Coronary artery (tissue), 2 donors: ENCODE measurements at regions not wholly inside any gene's neighbourhood (a gene's known extent, or its start where the extent isn't known, plus 50 kb on each side); places are given as distances from the start of the nearest gene placed in this dataset.

Source experiments
- DNase-seq: peaks from one replicate; pipeline ENCODE4 v3.0.0-alpha.2; 2017; ENCODE audit warnings: low spot score
- H3K27ac ChIP-seq, 2 donors: fragments of 200-600 bp; sonication (generic); one replicate each; pipeline ENCODE4 v1.5.1; 2016 to 2019
- H3K4me3 ChIP-seq: fragments of 200-600 bp; sonication (generic); 2 replicates; pipeline ENCODE4 v1.5.1; 2016; ENCODE audit warnings: mild to moderate bottlenecking, moderate library complexity
- CTCF ChIP-seq: fragments of 200-600 bp; sonication (generic); IDR thresholded peaks from one replicate; pipeline ENCODE4 v1.5.1; 2019; ENCODE audit warnings: antibody characterized with exemption

- DNase-seq: no peak
- Histone ChIP-seq H3K27ac (no peak overlapping the region), H3K4me3 (no peak overlapping the region)
- TF ChIP-seq CTCF: peak; percentile 65
Measured at GRCh38 chr3:76570436-76571057, 469.4 kb upstream of the ROBO2 start.

- H3K4me3 ChIP-seq: no peak overlapping the region
- DNase-seq: no peak
- TF ChIP-seq CTCF: no peak
- no peak overlapping the region for H3K27ac ChIP-seq
Measured at GRCh38 chr3:76576201-76576600, 463.7 kb upstream of the ROBO2 start.

- Histone ChIP-seq H3K4me3 (no peak overlapping the region), H3K27ac (no peak overlapping the region)
- no peak for DNase-seq
- TF ChIP-seq CTCF: no peak
Measured at GRCh38 chr3:76582098-76582497, 457.8 kb upstream of the ROBO2 start.

GRCh38 chr3:76582632-76583378 lies 457.1 kb upstream of the ROBO2 start:
- no peak for TF ChIP-seq CTCF
- no peak for DNase-seq
- Histone ChIP-seq H3K4me3 (no peak overlapping the region), H3K27ac (no peak overlapping the region)

- peak; percentile 26 for TF ChIP-seq CTCF
- no peak overlapping the region for H3K4me3 ChIP-seq
- H3K27ac ChIP-seq: no peak overlapping the region
- DNase-seq: no peak
Measured at GRCh38 chr3:76585794-76586392, 454.0 kb upstream of the ROBO2 start.

- Histone ChIP-seq H3K27ac (no peak overlapping the region), H3K4me3 (no peak overlapping the region)
- no peak for TF ChIP-seq CTCF
- no peak for DNase-seq
Measured at GRCh38 chr3:76586471-76586870, 453.4 kb upstream of the ROBO2 start.

- no peak for DNase-seq
- TF ChIP-seq CTCF: no peak
- Histone ChIP-seq H3K27ac (no peak overlapping the region), H3K4me3 (no peak overlapping the region)
Measured at GRCh38 chr3:76610150-76610549, 429.7 kb upstream of the ROBO2 start.
